ENCODE measurements at regions not wholly inside any gene's neighbourhood (a gene's known extent, or its start where the extent isn't known, plus 50 kb on each side); places are given as distances from the start of the nearest gene placed in this dataset.
A peak's percentile ranks its signal among the peaks of the same experiment; 100 is the strongest.

DNA sequence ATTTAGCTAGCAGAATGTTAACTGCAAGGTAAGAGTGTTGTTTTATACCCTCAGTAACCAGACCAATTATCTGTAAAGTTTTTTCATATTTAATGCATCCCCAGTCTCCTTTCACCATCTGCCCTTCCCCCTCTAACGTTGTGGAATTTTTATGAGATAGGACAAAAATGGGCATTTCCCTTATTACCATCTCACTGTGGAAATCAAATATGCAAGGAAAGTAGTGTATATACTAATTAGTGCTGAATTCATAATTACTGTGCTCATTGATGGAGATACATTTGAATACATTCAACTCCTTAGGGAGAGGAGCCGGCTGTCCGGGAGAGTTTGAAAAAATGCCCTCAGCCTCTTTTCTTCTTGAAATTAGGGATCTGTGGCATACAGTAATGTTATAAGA, 423.4 kb upstream of the MGMT start:
- no peak overlapping the region for H3K4me3 ChIP-seq (ENCODE audit: low read depth, low read length)
- no peak overlapping the region for H3K4me2 ChIP-seq (ENCODE audit: low read length)
- TF ChIP-seq, protein P1, sequence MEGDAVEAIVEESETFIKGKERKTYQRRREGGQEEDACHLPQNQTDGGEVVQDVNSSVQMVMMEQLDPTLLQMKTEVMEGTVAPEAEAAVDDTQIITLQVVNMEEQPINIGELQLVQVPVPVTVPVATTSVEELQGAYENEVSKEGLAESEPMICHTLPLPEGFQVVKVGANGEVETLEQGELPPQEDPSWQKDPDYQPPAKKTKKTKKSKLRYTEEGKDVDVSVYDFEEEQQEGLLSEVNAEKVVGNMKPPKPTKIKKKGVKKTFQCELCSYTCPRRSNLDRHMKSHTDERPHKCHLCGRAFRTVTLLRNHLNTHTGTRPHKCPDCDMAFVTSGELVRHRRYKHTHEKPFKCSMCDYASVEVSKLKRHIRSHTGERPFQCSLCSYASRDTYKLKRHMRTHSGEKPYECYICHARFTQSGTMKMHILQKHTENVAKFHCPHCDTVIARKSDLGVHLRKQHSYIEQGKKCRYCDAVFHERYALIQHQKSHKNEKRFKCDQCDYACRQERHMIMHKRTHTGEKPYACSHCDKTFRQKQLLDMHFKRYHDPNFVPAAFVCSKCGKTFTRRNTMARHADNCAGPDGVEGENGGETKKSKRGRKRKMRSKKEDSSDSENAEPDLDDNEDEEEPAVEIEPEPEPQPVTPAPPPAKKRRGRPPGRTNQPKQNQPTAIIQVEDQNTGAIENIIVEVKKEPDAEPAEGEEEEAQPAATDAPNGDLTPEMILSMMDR (IDR thresholded peaks at IDR 0.05) = no peak
- H3K4me1 ChIP-seq = no peaks in the 10 kb centered on the region
- no peaks in the 10 kb centered on the region for H3K9me3 ChIP-seq (ENCODE audit: control insufficient read depth, low read length)
- no peak overlapping the region for H3K27ac ChIP-seq
- no peak overlapping the region for H3K9ac ChIP-seq
- H3K27me3 ChIP-seq (ENCODE audit: control insufficient read depth, insufficient read depth, low read length) = no peaks in the 10 kb centered on the region
- H2AFZ ChIP-seq = no peak overlapping the region
- no peaks in the 10 kb centered on the region for H3K36me3 ChIP-seq (ENCODE audit: control insufficient read depth, insufficient read depth, low read length)
- H3K79me2 ChIP-seq = no peaks in the 10 kb centered on the region

DNA sequence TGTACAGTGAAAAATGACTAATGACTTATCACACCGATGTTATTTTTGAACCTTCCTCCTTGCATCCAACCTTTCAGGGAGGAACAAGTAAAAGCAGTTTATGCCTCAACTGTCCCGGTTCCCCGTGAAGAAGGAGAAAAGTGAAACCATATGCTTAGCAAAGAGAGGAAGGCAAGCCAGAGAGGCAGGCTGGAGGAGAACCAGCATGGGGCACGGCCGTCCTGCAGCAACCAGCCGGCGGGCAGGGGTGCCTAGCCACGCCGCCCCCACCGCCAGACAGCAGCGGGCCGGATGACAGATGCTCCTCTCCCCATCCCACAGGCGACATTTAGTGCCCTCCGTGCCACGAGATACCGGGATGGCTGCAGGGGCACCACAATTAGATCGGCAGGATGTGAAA, 421.4 kb upstream of the MGMT start:
- no peak overlapping the region for H3K27ac ChIP-seq
- H3K36me3 ChIP-seq (ENCODE audit: control insufficient read depth, insufficient read depth, low read length) = no peaks in the 10 kb centered on the region
- no peak overlapping the region for H2AFZ ChIP-seq
- no peaks in the 10 kb centered on the region for H3K27me3 ChIP-seq (ENCODE audit: control insufficient read depth, insufficient read depth, low read length)
- H3K4me2 ChIP-seq (ENCODE audit: low read length) = peak overlapping the region; percentile 42
- H3K79me2 ChIP-seq = no peaks in the 10 kb centered on the region
- H3K9me3 ChIP-seq (ENCODE audit: control insufficient read depth, low read length) = no peaks in the 10 kb centered on the region
- H3K9ac ChIP-seq = no peak overlapping the region
- TF ChIP-seq, protein P1 (IDR thresholded peaks at IDR 0.05) = no peak
- H3K4me1 ChIP-seq = no peaks in the 10 kb centered on the region
- H3K4me3 ChIP-seq (ENCODE audit: low read depth, low read length) = no peak overlapping the region

DNA sequence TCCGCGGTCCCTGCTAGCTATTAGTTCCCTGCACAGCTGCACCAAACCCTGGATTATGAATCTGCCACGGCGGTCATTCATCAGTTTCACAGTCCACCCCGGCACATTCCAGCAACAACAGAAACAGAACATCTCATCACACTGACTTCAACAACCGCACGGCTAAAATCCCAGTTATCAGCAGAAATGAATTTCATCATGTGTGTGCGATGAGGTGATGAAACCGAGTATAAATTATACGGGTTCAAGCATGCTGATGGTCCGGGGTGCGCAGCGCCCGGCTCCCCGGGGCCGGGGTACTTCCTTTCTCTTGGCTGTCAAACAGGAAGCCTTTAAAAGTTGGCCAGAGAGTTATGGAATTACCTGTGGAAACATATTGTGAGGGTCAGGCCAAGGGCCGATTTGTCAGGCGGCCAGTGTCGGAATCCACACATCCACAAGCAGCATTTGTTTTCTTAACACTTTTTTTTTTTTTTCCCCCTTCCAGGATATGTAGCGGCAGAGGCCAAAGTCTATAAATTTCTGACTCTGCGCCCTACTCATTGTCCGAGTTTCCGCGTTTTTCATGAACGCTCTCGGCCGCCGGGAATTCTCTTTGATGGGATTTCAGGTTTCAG, 420.9 kb upstream of the MGMT start:
- peak overlapping the region; percentile 42 for H3K4me2 ChIP-seq (ENCODE audit: low read length)
- no peaks in the 10 kb centered on the region for H3K9me3 ChIP-seq (ENCODE audit: control insufficient read depth, low read length)
- no peak overlapping the region for H3K9ac ChIP-seq
- H3K4me1 ChIP-seq = no peaks in the 10 kb centered on the region
- H3K36me3 ChIP-seq (ENCODE audit: control insufficient read depth, insufficient read depth, low read length) = no peaks in the 10 kb centered on the region
- H3K27ac ChIP-seq = no peak overlapping the region
- H3K27me3 ChIP-seq (ENCODE audit: control insufficient read depth, insufficient read depth, low read length) = no peaks in the 10 kb centered on the region
- TF ChIP-seq, protein P1 (IDR thresholded peaks at IDR 0.05) = no peak
- no peak overlapping the region for H3K4me3 ChIP-seq (ENCODE audit: low read depth, low read length)
- H2AFZ ChIP-seq = no peak overlapping the region
- no peaks in the 10 kb centered on the region for H3K79me2 ChIP-seq

DNA sequence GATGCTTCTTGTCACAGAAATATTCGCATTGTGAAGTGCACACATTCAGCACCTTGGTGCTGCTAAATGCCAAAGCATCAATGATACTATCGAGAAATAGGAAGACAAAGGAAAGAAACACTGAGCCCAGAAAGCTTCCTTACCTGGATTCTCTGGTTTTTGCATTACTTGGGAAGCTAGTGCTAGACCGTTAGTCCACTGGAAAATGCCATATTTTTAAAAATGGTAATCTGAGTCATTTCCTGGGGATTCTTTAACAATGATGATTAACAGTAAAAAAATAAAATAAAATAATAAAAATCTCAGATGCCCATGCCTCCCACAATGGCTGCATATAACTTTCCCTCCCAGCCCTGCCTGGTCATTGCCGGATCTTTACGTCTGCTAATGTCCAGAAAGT, 420.1 kb upstream of the MGMT start:
- Histone ChIP-seq H3K9ac (no peak overlapping the region), H3K9me3 (ENCODE audit: control insufficient read depth, low read length) (no peaks in the 10 kb centered on the region), H3K27me3 (ENCODE audit: control insufficient read depth, insufficient read depth, low read length) (no peaks in the 10 kb centered on the region), H3K4me1 (no peaks in the 10 kb centered on the region), H2AFZ (no peak overlapping the region), H3K4me3 (ENCODE audit: low read depth, low read length) (no peak overlapping the region), H3K4me2 (ENCODE audit: low read length) (no peak overlapping the region), H3K36me3 (ENCODE audit: control insufficient read depth, insufficient read depth, low read length) (no peaks in the 10 kb centered on the region), H3K27ac (no peak overlapping the region), H3K79me2 (no peaks in the 10 kb centered on the region)
- TF ChIP-seq, protein P1 (IDR thresholded peaks at IDR 0.05) = no peak

DNA sequence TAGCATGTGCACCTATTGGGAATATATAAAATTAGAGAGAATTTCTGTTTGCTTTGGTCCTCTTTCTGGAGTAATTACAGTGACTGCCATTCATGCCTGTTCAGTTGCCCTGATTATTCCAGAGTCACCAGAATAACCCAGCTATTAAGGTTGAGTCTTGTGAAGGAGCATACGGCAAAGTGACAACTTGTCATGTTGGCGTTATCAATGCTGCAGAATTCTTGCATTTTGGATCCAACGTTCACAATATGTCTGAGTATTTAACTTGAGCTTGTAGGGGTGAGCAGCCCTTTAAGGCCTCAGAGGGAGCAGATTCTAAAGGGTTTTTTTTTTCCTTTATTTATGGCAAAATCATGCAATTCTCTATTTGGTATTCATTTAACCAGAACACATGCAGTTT, 419.4 kb upstream of the MGMT start:
- TF ChIP-seq, protein P1 (IDR thresholded peaks at IDR 0.05) = no peak
- H3K4me3 ChIP-seq (ENCODE audit: low read depth, low read length) = no peak overlapping the region
- H3K9ac ChIP-seq = no peak overlapping the region
- no peaks in the 10 kb centered on the region for H3K79me2 ChIP-seq
- no peaks in the 10 kb centered on the region for H3K4me1 ChIP-seq
- no peak overlapping the region for H3K4me2 ChIP-seq (ENCODE audit: low read length)
- H3K27ac ChIP-seq = no peak overlapping the region
- H3K9me3 ChIP-seq (ENCODE audit: control insufficient read depth, low read length) = no peaks in the 10 kb centered on the region
- H3K27me3 ChIP-seq (ENCODE audit: control insufficient read depth, insufficient read depth, low read length) = no peaks in the 10 kb centered on the region
- H2AFZ ChIP-seq = no peak overlapping the region
- H3K36me3 ChIP-seq (ENCODE audit: control insufficient read depth, insufficient read depth, low read length) = no peaks in the 10 kb centered on the region

Data from parathyroid adenoma (tissue), 2 donors.